HG03354 (cell line): ENCODE measurements at regions not wholly inside any gene's neighbourhood (a gene's known extent, or its start where the extent isn't known, plus 50 kb on each side); places are given as distances from the start of the nearest gene placed in this dataset.
"Not testable (repeated sequence)": the region's sequence is repeated elsewhere in the genome, so short reads cannot be mapped to it uniquely, and the experiment has no call there.

Source experiments
- ATAC-seq: cut with Tn5 transposase; IDR thresholded peaks from one replicate; pipeline ENCODE4 v1.9.1; 2021; ENCODE audit warnings: mild to moderate bottlenecking; ENCODE audit not compliant: unreplicated experiment, poor library complexity, severe bottlenecking

DNA sequence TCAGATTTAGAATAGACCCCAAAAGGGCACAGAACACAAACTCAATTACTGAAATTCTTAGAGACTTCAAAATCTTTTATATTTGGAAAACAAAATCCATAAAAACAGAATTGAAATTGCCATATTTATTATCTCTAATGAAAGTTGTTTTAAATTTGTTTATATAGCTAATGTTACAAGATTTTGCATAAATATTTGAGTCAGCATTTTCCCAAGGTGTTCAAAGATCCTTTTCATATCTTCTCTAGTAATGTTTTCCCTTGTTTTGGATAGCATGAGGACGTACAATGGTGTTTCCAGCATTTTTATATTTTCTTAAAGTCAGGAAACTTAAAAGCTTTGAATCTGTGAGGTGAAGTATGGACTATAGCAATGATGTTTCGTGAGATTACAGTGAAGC lies 235.2 kb upstream of the EPHA7 start:
- no peak for ATAC-seq

DNA sequence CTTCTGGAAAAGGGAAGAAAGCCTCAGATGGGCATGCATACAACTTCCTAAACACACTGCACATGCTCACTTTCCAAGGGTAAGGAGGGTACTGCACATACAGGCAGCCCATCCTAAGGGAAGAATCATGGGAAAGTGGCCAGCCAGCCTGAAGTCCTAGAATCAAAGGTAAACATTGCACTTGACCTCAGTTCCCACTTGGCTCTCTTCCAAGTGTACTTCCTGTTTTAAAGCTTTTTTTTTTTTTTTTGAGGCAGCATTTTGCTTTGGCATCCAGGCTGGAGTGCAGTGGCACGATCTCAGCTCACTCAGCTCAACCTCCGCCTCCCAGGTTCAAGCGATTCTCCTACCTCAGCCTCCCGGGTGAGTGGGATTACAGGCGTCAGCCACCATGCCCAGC lies 225.3 kb upstream of the EPHA7 start:
- no peak for ATAC-seq

DNA sequence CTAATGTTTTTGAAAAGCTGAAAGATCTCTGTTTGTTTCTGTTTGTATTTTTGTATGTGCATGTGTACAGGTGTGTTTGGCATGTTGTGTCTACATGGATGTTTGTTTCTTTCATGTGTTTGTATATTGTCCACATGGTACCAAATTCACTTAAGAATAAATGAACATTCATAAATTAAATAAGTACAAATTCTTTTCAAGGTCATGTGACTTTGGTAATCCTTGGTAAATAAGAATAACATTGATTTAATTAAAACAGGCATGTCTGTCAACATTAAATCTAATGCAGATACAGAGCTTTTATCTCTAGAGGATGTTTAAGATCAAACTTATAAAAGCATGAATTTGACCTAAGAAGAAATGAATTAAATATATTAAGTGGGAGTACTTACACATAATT lies 219.8 kb upstream of the EPHA7 start:
- no peak for ATAC-seq

DNA sequence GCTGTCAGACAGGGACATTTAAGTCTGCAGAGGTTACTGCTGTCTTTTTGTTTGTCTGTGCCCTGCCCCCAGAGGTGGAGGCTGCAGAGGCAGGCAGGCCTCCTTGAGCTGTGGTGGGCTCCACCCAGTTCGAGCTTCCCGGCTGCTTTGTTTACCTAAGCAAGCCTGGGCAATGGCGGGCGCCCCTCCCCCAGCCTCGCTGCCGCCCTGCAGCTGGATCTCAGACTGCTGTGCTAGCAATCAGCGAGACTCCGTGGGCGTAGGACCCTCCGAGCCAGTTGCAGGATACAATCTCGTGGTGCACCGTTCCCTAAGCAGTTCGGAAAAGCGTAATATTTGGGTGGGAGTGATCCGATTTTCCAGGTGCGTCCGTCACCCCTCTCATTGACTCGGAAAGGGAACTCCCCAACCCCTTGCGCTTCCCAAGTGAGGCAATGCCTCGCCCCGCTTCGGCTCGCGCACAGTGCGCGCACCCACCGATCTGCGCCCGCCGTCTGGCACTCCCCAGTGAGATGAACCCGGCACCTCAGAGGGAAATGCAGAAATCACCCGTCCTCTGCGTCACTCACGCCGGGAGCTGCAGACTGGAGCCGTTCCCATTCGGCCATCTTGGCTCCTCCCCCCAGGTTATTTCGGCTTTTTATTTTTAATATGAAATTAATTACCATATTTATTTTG lies 217.8 kb upstream of the EPHA7 start:
- ATAC-seq: not testable (repeated sequence)

DNA sequence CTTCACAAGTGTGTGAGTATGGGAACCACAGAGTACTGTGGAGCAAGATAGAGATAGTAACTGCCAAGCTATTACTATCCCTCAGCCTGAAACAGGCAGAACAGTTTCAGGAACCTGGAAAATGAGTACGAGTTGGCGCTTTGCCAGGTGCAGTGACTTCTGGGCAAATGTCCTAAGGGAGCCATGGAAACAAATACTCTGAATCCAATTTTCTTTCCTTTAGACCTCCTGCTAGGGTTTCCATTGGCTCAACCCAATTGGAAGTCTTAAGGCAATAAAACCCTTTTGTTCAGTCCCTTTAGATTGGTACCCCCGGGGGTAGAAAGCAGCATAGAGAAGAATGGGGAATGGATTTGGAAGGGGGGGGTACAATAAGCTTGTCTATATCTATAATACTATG lies 205.0 kb upstream of the EPHA7 start:
- ATAC-seq: no peak

DNA sequence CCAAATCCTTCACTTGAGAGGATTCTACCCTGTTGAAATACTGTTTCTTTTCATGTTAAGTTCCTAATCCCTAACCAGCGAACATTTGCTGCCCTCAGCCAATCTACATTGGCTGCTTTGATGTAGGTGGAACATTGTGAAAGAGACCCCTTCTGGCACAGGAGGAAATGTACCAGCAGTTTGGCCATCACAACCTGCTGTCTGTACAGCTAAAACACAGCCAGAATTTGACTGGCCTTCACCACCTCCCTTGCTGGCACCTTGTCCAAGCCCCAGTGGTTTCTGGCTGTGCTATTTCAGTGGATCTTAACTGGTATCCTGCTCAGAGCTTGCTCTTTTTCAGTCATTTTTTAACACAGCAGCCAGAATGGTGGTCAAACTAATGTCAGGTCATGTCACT lies 202.1 kb upstream of the EPHA7 start:
- ATAC-seq: no peak

DNA sequence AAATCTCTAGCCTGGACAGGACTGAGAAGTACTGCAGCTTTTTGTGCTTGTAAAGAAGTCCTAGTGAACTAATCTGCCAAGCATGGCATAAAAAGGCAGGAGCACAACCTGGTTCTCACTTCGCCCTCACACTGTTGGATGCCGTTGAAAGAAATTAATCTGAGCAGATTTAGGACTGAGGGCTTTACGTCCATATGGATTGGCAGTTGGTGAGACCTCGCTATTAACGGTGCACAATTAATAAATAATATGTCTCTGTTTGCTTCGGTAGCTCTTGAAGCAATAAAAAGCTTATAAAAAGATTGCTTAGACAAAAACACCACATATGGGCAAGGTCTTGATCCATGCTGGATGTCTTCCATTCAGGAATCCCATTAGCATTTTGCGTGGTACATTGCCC lies 185.6 kb upstream of the EPHA7 start:
- ATAC-seq: no peak

DNA sequence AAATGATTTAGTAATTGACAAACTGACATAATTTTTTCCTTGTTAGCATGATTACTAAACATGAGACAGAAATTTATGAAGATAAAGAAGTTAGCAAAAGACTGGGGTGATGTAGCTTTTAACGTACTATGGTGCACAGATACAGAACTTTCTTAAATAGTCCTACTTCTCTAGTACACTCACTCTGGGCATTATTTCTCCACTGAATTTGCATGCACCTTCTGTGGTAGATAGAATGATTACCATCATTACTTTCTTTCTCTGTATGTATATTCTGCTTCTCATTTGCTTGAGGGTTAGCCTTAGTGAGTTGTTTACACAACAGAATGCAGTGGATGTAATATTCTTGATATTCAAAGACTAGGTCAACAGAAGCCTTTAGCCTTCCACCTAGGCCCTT lies 173.1 kb upstream of the EPHA7 start:
- no peak for ATAC-seq

DNA sequence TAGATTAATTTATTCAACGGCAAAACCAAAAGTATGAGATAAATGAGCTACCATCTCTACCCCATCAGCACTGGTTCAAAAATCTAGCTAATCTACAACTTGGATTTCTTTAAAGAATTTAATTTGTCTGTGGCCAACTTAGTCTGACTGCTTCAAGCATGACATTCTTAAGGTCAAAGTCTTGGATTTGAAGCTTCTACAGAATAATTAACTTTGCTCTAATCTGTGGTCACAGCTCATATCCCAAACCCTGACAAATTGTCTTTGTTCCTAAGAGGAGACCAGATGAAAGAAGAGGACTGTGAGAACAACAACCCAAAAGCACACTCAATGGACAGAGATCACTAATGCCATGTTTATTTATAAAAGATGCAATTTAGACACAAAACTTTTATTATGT lies 166.9 kb upstream of the EPHA7 start:
- no peak for ATAC-seq

DNA sequence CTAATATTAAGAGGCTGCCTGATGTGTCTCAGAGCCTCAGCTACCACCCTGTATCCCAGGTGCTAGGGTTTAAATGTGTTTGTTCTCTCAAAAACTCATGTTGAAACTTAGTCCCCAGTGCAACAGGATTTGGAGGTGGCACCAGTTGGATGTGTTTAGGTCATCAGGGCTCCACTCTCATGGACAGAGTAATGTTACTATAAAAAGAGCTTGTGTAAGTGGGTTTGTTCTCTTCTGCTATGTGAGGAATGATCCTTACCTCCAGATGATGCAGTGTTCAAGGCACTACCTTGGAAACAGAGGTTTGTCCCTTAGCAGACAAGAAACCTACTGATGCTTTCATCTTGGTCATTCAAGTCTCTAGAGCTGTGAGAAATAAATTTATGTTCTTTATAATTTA lies 164.9 kb upstream of the EPHA7 start:
- no peak for ATAC-seq

DNA sequence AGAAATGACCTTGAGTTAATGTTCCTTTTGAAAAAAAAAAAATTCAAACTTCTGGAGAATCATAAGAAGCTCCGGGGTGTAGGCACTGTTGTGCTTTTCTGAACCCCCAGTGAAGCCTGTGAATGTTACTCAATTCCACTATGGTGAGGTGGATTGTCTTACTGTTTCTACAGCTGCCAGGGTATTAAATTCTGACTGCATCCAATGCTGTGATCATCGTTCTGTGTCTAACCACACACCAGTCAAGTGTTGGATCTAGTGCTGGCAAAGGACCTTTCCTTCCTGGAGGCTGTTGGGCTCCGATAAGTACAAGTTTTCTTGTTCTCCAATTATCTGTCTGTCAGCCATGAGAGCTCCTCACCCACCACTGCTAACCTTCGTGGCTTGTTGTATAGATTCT lies 162.0 kb upstream of the EPHA7 start:
- ATAC-seq: no peak

DNA sequence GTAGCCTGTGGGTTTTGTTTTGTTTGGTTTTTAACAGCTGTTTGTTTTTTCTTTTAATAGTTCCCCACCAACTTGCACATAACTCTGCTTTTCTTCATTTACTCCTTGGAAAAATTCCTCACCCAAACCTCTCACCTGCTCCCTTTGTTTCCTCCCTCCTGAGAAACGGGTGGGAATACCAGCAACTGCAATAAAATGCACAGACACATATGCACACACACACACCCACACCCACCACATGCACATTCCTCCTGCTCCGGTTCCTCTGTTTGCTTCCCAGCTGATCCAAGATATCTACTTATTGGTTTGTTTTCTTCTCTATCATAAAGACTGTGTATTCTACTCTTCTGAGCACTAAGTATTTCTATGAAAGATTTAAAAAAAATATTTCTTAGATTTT lies 161.1 kb upstream of the EPHA7 start:
- ATAC-seq: no peak

DNA sequence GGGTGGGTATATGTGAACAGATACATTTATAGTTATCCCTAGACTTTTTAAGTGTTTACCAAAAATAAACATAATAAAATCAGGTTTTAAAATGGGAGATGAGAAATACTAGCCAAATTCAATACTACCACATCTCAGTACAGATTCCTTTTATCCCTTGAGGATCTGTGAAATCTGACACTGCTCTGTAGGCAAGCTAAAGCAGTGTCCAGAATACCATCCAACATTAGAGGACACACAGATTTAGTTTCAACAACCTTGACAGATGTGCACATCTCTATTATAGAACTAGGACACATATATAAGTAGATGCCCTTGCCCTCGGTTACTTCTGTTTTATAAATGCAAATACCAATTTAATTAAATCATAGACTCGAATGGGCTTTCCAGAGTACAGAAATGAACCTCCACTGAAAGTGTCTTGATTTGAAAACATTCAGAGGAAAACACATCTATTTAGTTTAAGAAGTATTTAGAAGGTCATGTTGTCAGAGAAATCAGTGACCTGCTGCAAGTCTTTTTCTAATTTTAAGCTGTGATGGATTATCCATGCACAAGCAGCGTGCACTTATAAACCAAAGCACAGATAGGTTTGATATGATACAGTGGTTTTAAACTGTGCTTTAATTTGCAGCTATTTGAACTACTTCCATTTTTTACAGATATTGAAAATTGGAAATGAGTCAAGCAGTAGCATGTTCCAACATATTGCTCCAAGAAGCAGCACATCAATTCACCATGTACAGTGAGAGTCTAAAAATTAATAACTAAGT lies 156.3 kb upstream of the EPHA7 start:
- no peak for ATAC-seq

DNA sequence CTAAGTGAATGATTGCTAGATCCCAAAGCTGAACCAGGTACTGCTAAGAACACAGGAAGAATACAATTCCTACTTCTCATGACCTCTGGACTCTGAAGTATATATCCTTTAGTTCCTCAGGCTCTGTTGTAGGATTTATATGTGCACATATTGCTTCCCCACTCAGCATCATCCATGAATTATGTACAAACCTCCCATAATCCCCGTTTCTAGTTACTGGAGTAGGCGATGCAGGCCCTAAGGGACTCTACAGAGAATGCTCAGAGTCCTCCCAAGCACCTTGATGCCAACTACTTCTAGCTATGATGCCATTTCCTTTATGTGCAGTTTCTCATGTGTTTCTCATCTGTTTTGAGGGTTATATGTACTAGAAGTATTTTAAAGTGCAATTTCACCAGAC lies 154.9 kb upstream of the EPHA7 start:
- no peak for ATAC-seq

DNA sequence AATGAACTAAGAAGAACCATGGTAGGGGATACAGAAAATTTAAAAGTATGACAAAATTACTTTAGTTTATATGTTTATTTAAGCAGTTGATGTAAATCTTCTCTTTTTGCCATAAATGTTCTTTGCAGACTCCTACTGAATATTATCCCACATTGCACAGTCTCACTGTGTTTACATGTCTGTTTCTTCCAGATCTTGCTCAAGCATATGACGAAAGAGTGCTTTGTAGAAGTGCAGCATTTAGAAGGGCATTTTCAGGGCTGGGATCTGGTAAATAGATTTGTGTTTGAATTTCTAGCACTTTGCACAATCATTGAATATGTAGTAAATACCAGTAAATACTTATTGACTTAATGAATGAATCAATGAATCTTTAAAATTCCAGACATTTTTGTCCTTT lies 152.0 kb upstream of the EPHA7 start:
- no peak for ATAC-seq

DNA sequence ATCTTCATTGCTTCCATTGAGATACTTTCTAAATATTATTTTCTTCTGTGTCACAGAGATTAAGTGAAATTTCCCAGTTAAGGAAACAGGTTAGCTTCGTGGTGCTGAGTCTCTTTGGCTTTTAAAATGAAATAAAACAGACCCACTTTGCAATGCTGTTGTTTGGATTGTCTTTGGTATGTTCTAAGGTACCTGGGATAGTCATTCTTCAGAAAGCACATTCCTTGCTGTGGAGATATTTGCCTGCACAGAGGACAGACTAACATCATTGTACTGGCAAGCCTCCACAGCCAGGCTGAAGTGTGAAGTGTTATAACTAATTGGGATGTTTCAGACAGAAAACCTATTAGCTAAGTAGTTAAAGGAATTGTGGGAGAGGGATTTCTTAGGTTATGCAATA lies 148.8 kb upstream of the EPHA7 start:
- no peak for ATAC-seq

DNA sequence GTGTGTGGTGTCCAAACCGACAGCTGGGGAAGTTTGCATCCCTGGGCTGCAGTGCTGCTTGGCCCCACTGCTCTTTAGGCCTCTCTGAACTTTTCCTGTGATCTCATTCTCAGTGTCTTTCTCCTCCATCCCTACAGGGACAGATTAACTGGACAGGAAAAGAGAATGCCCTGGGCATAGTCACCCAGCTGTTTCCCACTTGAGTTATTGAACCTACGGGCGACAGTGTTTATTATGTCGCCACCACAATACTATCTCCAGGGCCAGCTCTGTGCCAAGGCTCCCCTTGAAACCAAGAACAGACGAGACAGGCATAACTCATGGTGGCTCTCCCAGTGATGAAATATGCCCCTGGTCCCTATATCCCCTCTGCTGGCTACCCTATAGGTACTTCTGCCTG lies 147.8 kb upstream of the EPHA7 start:
- no peak for ATAC-seq

DNA sequence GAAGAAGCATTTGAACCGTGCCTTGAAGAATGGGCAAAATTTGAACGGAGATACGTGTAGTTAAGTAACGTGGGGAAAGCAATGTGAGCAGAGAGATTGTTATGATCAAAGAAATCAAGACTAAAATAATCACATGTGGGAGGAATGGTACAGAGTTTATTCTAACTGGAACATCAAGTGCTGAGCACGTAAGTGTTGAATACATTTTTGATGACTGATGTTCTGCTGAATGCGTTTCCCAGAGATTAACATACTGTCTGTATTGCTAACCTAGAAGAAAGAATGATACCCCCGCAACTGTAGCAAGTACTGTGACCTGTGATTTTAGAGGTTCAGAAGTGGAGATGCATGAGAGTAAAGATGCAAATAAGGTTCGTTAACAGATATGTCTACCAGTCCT lies 146.9 kb upstream of the EPHA7 start:
- no peak for ATAC-seq

DNA sequence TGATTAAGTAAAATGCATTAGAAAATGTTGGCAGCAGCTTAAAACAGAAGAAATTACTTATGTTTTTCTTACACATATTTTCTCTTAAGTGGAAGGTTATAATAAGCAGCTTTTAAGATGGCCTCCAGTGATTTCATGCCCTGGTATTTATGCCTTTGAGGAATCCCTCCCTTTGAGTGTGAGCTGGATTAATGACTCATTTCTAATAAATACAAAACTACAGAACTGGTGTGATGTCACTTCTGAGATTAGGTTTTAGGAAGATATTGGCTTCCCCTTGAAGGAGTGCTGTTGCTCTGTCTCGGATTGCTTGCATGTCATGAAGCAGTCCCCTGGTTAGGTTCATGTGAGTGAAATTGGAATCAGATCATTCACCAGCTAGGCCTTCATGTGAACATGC lies 143.2 kb upstream of the EPHA7 start:
- ATAC-seq: no peak

DNA sequence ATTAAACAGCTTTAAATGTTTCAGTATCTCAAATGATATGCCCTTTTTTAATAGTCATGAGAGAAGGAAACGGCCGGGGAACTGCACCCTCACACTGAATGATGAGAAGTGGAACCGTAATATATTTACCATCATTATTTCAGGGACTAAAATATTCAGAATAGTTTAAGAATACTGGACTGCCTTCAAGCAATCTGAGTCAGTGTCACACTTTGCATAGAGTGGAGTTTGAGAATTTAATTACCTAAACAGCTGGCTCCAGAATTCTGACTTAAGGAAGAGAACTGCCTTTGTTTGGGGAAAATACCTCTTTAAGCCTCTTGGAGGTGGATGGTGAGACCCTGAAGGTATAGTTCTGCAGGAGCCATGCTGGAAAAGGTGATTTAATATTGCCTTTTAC lies 135.9 kb upstream of the EPHA7 start:
- no peak for ATAC-seq

DNA sequence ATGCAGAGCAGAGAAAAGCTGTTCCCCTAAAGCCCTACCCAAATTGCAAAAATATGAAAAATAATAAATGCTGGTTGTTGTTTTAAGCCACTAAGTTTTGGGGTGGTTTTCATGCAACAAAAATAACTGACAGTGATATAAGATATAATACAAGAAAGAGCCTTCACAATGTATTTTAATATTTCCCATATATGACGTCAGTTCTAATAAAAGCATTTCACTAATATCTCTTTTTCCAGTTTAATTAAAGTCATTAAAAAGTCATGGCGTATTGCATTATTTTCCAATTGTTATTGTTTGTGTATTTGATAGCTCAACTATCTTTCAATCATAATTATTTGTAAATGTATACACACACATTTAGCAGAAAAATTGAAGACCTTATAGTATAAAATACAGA lies 134.7 kb upstream of the EPHA7 start:
- no peak for ATAC-seq
